CD4-positive, alpha-beta T cell treated with Interleukin-12 subunit alpha and Interleukin-12 subunit beta, for 1 hour (primary cell): ENCODE measurements at regions not wholly inside any gene's neighbourhood (a gene's known extent, or its start where the extent isn't known, plus 50 kb on each side); places are given as distances from the start of the nearest gene placed in this dataset.

Experiments
- DNase-seq: peaks from one replicate; pipeline ENCODE4 v3.0.0-alpha.2; 2020

- DNase-seq, result no peak
Measured at GRCh38 chr3:157573780-157574378, 70.7 kb upstream of the VEPH1 start.

GRCh38 chr3:157573281-157573680 is 70.1 kb upstream of the VEPH1 start:
- DNase-seq, result no peak

GRCh38 chr3:157572559-157573270 is 69.5 kb upstream of the VEPH1 start:
- peak; percentile 30 for DNase-seq

GRCh38 chr3:157566596-157566995 is 63.4 kb upstream of the VEPH1 start:
- no peak for DNase-seq

- no peak for DNase-seq
Measured at GRCh38 chr3:157559401-157559800, 56.2 kb upstream of the VEPH1 start.
